ENCODE measurements at regions not wholly inside any gene's neighbourhood (a gene's known extent, or its start where the extent isn't known, plus 50 kb on each side); places are given as distances from the start of the nearest gene placed in this dataset.
"Not testable (repeated sequence)": the region's sequence is repeated elsewhere in the genome, so short reads cannot be mapped to it uniquely, and the experiment has no call there.

DNA sequence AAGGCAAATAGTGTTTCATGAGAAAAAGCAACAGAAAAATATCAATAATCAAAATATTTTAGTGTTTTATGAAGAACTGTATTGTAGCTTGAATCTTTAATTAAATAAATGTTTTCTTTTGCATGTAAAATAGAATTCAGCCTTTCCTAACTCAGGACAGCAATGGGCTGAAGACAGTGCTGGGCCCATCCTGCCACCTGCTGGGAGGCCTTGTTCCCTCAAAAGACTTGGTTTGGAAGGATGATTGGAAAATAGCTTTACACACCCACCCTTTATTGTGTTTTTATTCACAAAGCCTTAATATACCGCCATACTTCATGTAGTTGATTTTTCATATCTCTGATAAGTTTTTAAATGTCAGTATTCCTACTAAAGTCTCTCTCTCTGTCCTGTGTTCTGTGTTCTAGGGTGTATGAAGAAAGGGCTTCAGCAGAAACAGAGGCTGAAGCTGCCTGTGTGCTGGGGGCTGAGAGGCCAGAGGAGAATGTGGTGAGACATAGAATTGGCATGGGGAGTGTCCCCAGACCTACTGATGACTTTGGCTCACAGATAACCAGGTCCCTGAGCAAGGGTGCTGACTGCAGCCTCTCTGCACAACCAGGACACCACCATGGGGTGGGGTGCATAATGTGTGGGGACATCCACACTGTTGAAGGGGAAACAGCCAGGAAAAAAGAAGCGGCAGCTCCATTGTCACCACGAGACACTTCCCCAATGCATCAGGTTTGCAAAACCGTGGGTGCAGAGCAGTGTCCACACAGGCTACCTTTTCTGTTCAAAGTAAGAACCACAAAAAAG, 286.0 kb upstream of the WSB1 start:
- DNase-seq; H3K4me1 Mint-ChIP-seq; H3K9me3 Mint-ChIP-seq; H3K27ac Mint-ChIP-seq; H3K4me3 Mint-ChIP-seq; H3K27me3 Mint-ChIP-seq; ATAC-seq; H3K36me3 Mint-ChIP-seq (ENCODE audit: low read depth): not testable (repeated sequence)

DNA sequence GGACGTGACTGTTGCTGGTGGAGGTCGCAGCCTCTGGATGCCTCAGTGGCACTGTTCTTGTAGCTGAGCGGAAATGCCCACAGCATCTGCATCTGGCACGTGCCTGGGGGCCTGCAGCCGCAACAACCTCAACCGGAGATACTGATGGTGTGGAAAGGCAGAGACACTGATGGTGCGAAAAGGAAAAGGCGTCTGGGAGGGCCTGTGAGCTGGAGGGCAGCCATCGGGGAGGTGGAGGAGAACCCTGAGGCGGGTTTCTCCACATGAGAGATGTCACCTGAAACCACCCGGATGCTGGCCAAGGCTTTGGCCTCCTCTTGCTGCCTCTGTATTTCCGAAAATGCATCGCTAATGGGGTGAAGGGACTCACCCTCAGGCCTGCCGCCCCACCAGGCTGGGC, 284.8 kb upstream of the WSB1 start:
- no peak overlapping the region for H3K4me3 Mint-ChIP-seq
- DNase-seq (no peak), ATAC-seq (no peak)
- no peak overlapping the region for H3K27ac Mint-ChIP-seq
- no peaks in the 10 kb centered on the region for H3K4me1 Mint-ChIP-seq
- H3K27me3 Mint-ChIP-seq, result peaks cover 2% of the 10 kb centered on the region
- H3K9me3 Mint-ChIP-seq, result peaks cover 4% of the 10 kb centered on the region
- no peaks in the 10 kb centered on the region for H3K36me3 Mint-ChIP-seq (ENCODE audit: low read depth)

DNA sequence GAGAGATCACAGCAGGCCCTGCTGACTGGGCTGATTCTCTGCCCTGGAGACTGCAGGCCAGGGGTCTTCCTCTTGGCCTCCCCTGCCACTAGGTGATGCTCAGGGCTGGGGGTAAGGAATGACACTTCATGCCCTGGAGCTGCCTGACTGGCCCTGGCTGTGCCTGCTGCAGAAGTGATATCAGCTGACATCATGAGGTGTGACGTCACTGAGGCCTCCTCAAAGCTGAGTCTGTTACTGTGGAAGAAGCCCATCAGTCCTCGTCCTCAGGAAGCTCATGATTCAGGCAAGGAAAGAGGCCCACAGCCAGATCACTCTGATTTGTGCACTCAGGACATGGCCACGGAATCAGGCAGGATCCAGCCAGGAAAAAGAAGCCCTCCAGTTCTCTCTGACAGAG, 283.8 kb upstream of the WSB1 start:
- not testable (repeated sequence) for H3K27ac Mint-ChIP-seq; H3K36me3 Mint-ChIP-seq (ENCODE audit: low read depth); H3K27me3 Mint-ChIP-seq; H3K4me3 Mint-ChIP-seq; H3K4me1 Mint-ChIP-seq; DNase-seq; H3K9me3 Mint-ChIP-seq
- ATAC-seq, result peak; percentile 40

DNA sequence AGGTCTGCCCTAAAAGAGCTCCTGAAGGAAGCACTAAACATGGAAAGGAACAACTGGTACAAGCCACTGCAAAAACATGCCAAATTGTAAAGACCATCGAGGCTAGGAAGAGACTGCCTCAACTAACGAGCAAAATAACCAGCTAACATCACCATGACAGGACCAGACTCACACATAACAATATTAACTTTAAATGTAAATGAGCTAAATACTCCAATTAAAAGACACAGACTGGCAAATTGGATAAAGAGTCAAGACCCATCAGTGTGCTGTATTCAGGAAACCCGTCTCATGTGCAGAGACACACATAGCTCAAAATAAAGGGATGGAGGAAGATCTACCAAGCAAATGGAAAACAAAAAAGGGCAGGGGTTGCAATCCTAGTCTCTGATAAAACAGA, 263.4 kb upstream of the WSB1 start:
- H3K4me3 Mint-ChIP-seq; ATAC-seq; H3K27ac Mint-ChIP-seq; H3K36me3 Mint-ChIP-seq (ENCODE audit: low read depth); H3K9me3 Mint-ChIP-seq; H3K27me3 Mint-ChIP-seq; H3K4me1 Mint-ChIP-seq; DNase-seq: not testable (repeated sequence)

DNA sequence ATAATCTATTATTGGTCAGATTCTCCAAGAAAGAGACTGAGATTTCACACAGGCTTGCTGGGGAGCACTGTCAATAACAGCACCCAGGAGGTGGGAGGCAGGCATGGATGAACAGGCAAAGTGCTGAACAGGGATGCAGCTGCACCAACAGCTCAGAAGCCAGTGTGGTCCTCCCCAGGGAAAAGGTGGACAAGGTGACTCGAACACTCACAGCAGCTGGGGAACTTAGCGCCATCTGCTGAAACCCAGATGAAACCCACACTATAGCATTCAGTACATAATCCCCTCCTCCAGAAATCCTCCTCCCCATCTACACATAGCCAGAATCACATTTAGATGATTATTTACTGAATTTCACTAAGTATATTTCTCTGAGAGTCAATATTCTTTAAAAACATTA, 255.2 kb upstream of the WSB1 start:
- DNase-seq (no peak), ATAC-seq (no peak)
- Mint-ChIP-seq H3K36me3 (ENCODE audit: low read depth) (no peaks in the 10 kb centered on the region), H3K4me1 (no peaks in the 10 kb centered on the region), H3K27ac (no peak overlapping the region), H3K9me3 (no peaks in the 10 kb centered on the region), H3K27me3 (no peaks in the 10 kb centered on the region), H3K4me3 (no peak overlapping the region)

DNA sequence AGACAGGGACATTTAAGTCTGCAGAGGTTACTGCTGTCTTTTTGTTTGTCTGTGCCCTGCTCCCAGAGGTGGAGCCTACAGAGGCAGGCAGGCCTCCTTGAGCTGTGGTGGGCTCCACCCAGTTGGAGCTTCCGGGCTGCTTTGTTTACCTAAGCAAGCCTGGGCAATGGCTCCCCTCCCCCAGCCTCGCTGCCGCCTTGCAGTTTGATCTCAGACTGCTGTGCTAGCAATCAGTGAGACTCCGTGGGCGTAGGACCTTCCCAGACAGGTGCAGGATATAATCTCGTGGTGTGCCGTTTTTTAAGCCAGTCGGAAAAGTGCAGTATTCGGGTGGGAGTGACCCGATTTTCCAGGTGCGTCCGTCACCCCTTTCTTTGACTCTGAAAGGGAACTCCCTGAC, 248.9 kb upstream of the WSB1 start:
- not testable (repeated sequence) for ATAC-seq; H3K4me3 Mint-ChIP-seq; H3K27me3 Mint-ChIP-seq; H3K27ac Mint-ChIP-seq; H3K4me1 Mint-ChIP-seq; H3K36me3 Mint-ChIP-seq (ENCODE audit: low read depth); DNase-seq; H3K9me3 Mint-ChIP-seq

DNA sequence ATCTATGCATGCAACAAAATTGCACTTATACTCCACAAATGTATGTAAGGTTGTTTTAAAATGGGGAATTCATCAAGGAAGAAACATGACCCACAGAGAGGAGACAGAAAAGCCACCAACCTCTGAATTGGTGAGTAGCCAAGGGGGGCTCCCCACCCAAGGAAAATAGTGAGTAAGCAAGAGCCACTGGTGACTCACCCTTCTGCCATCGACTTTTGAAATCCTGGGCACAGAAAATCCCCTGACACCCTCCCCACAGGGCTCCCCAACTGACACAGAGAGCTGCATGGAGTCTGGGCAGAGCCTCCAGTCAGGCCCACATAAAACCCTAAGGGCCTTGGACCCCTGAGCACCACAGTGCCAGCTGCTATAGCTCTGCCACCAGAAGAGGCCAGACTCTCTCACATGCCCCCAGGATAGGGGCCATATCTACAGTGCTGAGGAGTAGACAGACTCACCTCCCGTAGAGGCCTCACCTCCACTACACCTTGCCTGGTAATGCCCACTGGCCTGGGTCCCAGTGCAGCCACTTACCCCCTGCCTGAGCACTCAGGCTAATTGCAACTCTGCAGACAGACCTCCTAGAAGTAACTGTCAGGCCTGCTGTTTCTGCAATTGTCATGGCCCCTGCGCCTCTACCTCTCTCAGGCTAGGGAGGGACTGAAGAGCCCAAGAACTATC, 244.7 kb upstream of the WSB1 start:
- no peak overlapping the region for H3K27ac Mint-ChIP-seq
- H3K9me3 Mint-ChIP-seq, result peaks cover 12% of the 10 kb centered on the region
- peak; percentile 15 for DNase-seq
- ATAC-seq, result peak; percentile 85
- no peaks in the 10 kb centered on the region for H3K4me1 Mint-ChIP-seq
- no peaks in the 10 kb centered on the region for H3K36me3 Mint-ChIP-seq (ENCODE audit: low read depth)
- no peak overlapping the region for H3K4me3 Mint-ChIP-seq
- H3K27me3 Mint-ChIP-seq, result peaks cover 2% of the 10 kb centered on the region

DNA sequence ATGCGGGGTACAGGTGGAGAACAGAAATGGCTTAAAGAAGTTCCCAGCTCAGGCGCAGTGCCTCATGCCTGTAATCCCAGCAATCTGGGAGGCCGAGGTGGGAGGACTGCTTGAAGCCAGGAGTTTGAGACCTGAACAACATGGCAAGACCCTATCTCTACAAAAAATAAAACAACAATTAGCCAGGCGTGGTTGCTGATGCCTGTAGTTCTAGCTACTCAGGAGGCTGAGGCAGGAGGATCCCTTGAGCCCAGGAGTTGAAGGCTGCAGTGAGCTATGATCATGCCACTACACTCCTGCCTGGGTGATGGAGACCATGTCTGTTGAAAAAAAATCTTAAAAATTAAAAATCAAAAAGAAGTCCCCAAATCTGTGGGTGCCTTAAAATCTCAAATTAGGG, 228.3 kb upstream of the WSB1 start:
- no peaks in the 10 kb centered on the region for H3K4me1 Mint-ChIP-seq
- H3K36me3 Mint-ChIP-seq (ENCODE audit: low read depth), result no peaks in the 10 kb centered on the region
- H3K9me3 Mint-ChIP-seq, result no peaks in the 10 kb centered on the region
- no peak for ATAC-seq
- no peak overlapping the region for H3K4me3 Mint-ChIP-seq
- peaks cover 3% of the 10 kb centered on the region for H3K27me3 Mint-ChIP-seq
- DNase-seq, result no peak
- no peak overlapping the region for H3K27ac Mint-ChIP-seq

DNA sequence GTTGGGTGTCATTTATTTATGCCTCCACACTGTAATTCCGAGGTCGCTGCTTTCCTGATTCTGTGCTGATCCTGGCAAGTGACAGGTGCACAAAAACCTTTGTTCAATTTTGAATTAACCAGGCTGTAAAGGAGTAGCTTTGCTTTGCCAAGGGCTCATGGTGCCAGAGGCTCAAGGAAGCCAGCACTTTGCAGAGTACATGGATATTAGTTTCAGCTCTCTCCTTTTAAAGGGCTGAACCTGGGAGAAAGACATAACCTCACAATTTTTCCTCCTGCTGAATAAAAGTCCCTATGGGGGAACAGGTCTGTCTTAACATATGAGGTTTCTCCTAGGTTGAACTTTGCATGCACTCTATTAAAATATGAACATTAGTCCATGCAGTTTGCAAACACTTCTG, 227.6 kb upstream of the WSB1 start:
- H3K4me1 Mint-ChIP-seq, result no peaks in the 10 kb centered on the region
- H3K36me3 Mint-ChIP-seq (ENCODE audit: low read depth), result no peaks in the 10 kb centered on the region
- H3K4me3 Mint-ChIP-seq, result no peak overlapping the region
- ATAC-seq (no peak), DNase-seq (no peak)
- no peak overlapping the region for H3K27ac Mint-ChIP-seq
- H3K27me3 Mint-ChIP-seq, result peaks cover 3% of the 10 kb centered on the region
- H3K9me3 Mint-ChIP-seq, result no peaks in the 10 kb centered on the region

DNA sequence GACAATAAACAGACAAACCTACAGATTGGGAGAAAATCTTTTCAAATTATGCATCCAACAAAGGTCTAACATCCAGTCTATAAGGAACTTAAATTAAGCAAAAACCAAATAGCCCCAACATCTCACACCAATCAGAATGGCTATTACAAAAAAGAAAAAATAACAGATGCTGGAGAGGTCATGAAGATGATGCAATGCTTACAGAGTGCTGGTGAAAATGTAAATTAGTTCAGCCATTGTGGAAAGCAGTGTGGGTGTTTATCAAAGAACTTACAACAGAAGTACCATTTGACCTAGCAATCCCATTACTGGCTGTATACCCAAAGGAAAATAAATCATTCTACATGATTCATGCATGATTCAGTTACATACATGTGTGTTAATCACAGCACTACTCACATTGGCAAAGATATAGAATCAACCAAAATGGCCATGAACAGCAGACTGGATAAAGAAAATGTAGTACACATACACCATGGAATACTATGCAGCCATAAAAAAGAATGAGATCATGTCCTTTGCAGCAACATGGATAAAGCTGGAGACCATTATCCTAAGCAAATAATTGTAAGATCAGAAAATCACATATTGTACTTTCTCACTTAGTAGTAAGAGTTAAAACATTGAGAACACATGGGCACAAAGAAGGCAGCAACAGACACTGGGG, 223.9 kb upstream of the WSB1 start:
- no peaks in the 10 kb centered on the region for H3K4me1 Mint-ChIP-seq
- peaks cover 1% of the 10 kb centered on the region for H3K27me3 Mint-ChIP-seq
- no peak overlapping the region for H3K27ac Mint-ChIP-seq
- H3K4me3 Mint-ChIP-seq, result no peak overlapping the region
- ATAC-seq, result no peak
- DNase-seq, result no peak
- no peaks in the 10 kb centered on the region for H3K9me3 Mint-ChIP-seq
- no peaks in the 10 kb centered on the region for H3K36me3 Mint-ChIP-seq (ENCODE audit: low read depth)

DNA sequence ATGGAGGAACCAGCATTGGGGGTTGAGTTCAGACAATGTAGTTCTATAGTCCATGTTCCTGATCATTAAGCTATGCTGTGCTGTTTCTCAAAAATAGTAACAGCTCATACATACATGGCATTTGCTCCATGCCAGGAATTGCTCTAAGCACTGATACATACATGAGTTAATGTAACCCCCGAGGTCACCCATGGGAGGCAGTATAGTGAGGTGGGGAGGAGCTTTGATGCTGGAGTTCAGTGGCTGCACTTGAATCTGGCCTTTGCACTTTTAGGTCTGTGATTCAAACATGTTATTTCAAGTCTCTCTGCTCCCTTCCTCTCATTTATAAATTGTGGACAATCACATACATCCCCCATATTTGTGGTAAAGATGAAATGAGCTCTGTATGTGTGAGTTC, 223.1 kb upstream of the WSB1 start:
- Mint-ChIP-seq H3K36me3 (ENCODE audit: low read depth) (no peaks in the 10 kb centered on the region), H3K27me3 (peaks cover 1% of the 10 kb centered on the region), H3K27ac (no peak overlapping the region), H3K9me3 (no peaks in the 10 kb centered on the region), H3K4me1 (no peaks in the 10 kb centered on the region), H3K4me3 (no peak overlapping the region)
- DNase-seq, result no peak
- no peak for ATAC-seq

DNA sequence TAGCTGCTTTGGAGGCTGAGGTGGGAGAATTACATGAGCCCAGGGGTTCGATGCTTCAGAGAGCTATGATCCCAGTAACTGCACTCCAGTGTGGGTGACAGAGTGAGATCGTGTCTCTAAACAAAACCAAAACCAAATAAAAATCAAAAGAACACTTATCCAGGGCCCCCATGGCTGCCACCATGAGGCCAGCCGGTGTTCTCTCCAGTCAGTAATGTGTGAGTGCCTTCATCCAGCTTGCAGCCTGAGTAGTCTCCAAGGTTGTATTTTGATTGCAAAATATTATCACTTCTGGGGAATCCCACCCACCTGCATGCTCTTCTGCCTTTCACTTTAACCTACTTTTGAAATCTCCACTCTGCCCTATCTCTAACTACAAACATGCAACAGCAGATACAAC, 221.0 kb upstream of the WSB1 start:
- Mint-ChIP-seq H3K27ac (no peak overlapping the region), H3K36me3 (ENCODE audit: low read depth) (no peaks in the 10 kb centered on the region), H3K9me3 (no peaks in the 10 kb centered on the region), H3K4me3 (no peak overlapping the region), H3K4me1 (no peaks in the 10 kb centered on the region), H3K27me3 (peaks cover 1% of the 10 kb centered on the region)
- no peak for ATAC-seq
- DNase-seq, result no peak

DNA sequence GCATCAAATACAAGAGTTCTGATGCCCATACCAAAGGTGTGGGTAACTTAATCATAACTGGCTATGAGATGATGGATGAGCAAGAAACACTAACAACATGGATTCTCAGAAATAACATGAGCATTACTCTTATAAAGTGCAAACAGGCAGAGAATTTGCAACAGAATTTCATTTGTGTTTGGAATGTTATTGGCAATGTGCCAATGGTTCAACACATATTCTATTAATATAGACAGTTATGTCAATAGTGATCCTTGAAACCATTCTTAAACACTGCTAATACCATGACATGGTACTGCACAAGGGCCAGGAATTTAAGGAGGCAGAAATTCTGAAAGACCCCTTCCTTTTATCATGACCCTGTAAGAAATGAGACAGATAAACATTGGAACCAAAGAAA, 217.1 kb upstream of the WSB1 start:
- no peak for ATAC-seq
- peaks cover 5% of the 10 kb centered on the region for H3K27me3 Mint-ChIP-seq
- H3K27ac Mint-ChIP-seq, result no peak overlapping the region
- no peaks in the 10 kb centered on the region for H3K4me1 Mint-ChIP-seq
- H3K4me3 Mint-ChIP-seq, result no peak overlapping the region
- no peaks in the 10 kb centered on the region for H3K36me3 Mint-ChIP-seq (ENCODE audit: low read depth)
- no peak for DNase-seq
- H3K9me3 Mint-ChIP-seq, result no peaks in the 10 kb centered on the region

DNA sequence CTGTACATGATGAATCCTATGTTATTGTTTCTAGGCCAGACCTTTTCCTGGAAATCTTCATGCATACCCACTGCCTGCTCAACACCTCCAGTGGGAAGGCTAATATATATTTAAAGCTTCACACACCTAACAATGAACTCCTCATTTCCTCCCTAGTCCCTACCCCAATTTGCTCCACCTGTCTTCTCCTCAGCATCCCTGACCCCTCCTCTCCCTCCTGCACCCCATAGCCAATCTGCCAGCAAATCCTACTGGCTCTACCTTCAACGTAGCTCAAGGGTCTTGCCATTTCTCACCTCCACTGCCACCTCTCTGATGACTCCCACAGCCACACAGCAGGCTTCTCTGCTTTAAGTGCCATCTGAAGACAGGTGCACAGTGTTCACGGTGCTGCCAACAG, 215.6 kb upstream of the WSB1 start:
- H3K4me1 Mint-ChIP-seq, result no peaks in the 10 kb centered on the region
- ATAC-seq, result no peak
- no peak for DNase-seq
- H3K27ac Mint-ChIP-seq, result no peak overlapping the region
- H3K9me3 Mint-ChIP-seq, result no peaks in the 10 kb centered on the region
- H3K36me3 Mint-ChIP-seq (ENCODE audit: low read depth), result no peaks in the 10 kb centered on the region
- peaks cover 5% of the 10 kb centered on the region for H3K27me3 Mint-ChIP-seq
- H3K4me3 Mint-ChIP-seq, result no peak overlapping the region

DNA sequence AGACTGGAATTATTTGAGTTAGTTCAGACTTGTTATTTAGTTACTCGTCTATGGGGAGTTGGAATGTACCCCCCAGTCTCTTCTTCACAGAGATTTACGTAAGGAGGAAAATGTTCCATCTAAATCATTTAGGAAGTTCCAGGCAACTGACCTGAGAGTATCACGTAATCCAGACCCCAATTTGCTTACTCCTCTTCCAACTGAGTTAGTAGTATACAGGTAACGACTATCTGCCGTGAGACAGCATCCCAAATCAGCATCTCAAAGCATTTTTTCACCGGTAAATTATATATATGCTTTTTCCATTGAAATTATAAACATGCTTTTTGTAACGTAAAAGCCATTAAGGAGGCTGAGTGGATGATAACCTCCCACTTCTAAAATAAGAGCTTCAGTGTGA, 214.3 kb upstream of the WSB1 start:
- no peaks in the 10 kb centered on the region for H3K36me3 Mint-ChIP-seq (ENCODE audit: low read depth)
- peaks cover 4% of the 10 kb centered on the region for H3K27me3 Mint-ChIP-seq
- no peak overlapping the region for H3K4me3 Mint-ChIP-seq
- DNase-seq (no peak), ATAC-seq (no peak)
- H3K27ac Mint-ChIP-seq, result no peak overlapping the region
- H3K9me3 Mint-ChIP-seq, result no peaks in the 10 kb centered on the region
- no peaks in the 10 kb centered on the region for H3K4me1 Mint-ChIP-seq

All from activated naive CD8-positive, alpha-beta T cell treated with anti-CD3 and anti-CD28 coated beads, Interleukin-2, amount 50 U/mL, for 24 hours (primary cell).